RWPE2 (cell line): ENCODE measurements at regions not wholly inside any gene's neighbourhood (a gene's known extent, or its start where the extent isn't known, plus 50 kb on each side); places are given as distances from the start of the nearest gene placed in this dataset.

ENCODE experiments used
- ATAC-seq: fragments of 200-7000 bp; cut with Tn5 transposase; 3 replicates; pipeline ENCODE4 v1.9.1; 2021; ENCODE audit warnings: low read depth
- DNase-seq: peaks from one replicate; pipeline ENCODE4 v3.0.0-alpha.2; 2020; ENCODE audit warnings: low spot score
- H3K27ac ChIP-seq: fragments of 450-650 bp; 2 replicates; pipeline ENCODE4 v1.5.1; 2017; ENCODE audit warnings: mild to moderate bottlenecking; ENCODE audit not compliant: poor library complexity, severe bottlenecking
- H3K27me3 ChIP-seq: fragments of 250-450 bp; sonication (Bioruptor Pico); 2 replicates; pipeline ENCODE4 v1.5.1; 2021; ENCODE audit warnings: mild to moderate bottlenecking, moderate library complexity; ENCODE audit not compliant: insufficient read depth, poor library complexity, severe bottlenecking
- H3K36me3 ChIP-seq: fragments of 250-450 bp; sonication (Bioruptor Pico); 2 replicates; pipeline ENCODE4 v1.5.1; 2020; ENCODE audit warnings: low read depth, mild to moderate bottlenecking, moderate library complexity
- H3K4me1 ChIP-seq: fragments of 250-450 bp; sonication (Bioruptor Pico); 2 replicates; pipeline ENCODE4 v1.5.1; 2021; ENCODE audit warnings: mild to moderate bottlenecking, moderate library complexity; ENCODE audit not compliant: insufficient read depth, poor library complexity, severe bottlenecking
- H3K4me3 ChIP-seq: fragments of 250-450 bp; sonication (Bioruptor Pico); 2 replicates; pipeline ENCODE4 v1.5.1; 2021; ENCODE audit warnings: mild to moderate bottlenecking, moderate library complexity; ENCODE audit not compliant: severe bottlenecking
- H3K9me3 ChIP-seq: fragments of 250-450 bp; sonication (Bioruptor Pico); 2 replicates; pipeline ENCODE4 v1.5.1; 2021; ENCODE audit warnings: mild to moderate bottlenecking, moderate library complexity; ENCODE audit not compliant: severe bottlenecking
- TF ChIP-seq, protein P1 (sequence below): fragments of 450-650 bp; IDR thresholded peaks from one replicate; pipeline ENCODE4 v1.5.1; 2017; ENCODE audit warnings: mild to moderate bottlenecking, moderate library complexity; ENCODE audit not compliant: poor library complexity, severe bottlenecking

DNA sequence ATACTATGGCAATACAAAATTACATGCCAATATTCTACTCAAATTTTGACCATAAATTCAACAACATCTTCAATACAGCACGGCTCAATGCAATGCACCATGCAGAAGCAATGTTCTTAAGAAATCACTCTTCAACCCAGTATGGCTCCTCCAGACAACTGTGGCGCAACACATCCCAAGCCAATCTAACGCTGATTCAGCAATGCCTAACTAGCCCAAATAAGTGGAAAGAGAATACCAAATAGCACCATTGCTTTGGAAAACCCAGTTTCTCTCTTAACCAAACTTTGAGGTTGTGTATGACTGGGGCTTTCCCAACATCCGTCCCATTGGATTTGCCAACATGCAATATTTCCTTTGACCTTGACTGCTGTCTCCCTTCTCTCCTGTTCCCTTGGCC, 211.1 kb upstream of the TBX3 start:
- H3K36me3 ChIP-seq = no peaks in the 10 kb centered on the region
- H3K4me3 ChIP-seq = no peak overlapping the region
- ATAC-seq (no peak), DNase-seq (no peak)
- H3K9me3 ChIP-seq = no peaks in the 10 kb centered on the region
- no peaks in the 10 kb centered on the region for H3K4me1 ChIP-seq
- TF ChIP-seq, protein P1, sequence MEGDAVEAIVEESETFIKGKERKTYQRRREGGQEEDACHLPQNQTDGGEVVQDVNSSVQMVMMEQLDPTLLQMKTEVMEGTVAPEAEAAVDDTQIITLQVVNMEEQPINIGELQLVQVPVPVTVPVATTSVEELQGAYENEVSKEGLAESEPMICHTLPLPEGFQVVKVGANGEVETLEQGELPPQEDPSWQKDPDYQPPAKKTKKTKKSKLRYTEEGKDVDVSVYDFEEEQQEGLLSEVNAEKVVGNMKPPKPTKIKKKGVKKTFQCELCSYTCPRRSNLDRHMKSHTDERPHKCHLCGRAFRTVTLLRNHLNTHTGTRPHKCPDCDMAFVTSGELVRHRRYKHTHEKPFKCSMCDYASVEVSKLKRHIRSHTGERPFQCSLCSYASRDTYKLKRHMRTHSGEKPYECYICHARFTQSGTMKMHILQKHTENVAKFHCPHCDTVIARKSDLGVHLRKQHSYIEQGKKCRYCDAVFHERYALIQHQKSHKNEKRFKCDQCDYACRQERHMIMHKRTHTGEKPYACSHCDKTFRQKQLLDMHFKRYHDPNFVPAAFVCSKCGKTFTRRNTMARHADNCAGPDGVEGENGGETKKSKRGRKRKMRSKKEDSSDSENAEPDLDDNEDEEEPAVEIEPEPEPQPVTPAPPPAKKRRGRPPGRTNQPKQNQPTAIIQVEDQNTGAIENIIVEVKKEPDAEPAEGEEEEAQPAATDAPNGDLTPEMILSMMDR = no peak
- H3K27ac ChIP-seq = no peak overlapping the region
- no peaks in the 10 kb centered on the region for H3K27me3 ChIP-seq

DNA sequence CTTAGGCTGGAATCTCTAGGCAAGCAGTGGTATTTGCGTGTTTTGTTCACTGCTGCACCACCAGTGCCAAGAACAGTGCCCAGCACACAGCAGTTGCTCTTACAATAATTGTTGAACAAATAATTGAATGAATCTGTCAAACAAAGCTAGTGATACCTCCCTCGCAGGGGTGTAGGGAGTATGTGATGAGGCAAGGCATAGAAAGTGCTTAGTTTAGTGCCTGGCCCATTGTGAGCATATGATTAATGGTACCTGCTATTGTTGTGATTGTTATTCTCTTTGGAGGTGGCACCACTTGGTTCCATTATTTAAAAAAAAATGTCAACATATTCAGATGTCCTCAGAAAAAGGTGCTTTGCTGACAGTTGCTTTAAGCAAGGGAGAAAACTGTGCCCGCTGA, 210.1 kb upstream of the TBX3 start:
- no peak overlapping the region for H3K4me3 ChIP-seq
- H3K27ac ChIP-seq = no peak overlapping the region
- DNase-seq (no peak), ATAC-seq (no peak)
- H3K36me3 ChIP-seq = no peaks in the 10 kb centered on the region
- H3K9me3 ChIP-seq = no peaks in the 10 kb centered on the region
- TF ChIP-seq, protein P1 = no peak
- H3K4me1 ChIP-seq = no peaks in the 10 kb centered on the region
- H3K27me3 ChIP-seq = no peaks in the 10 kb centered on the region

DNA sequence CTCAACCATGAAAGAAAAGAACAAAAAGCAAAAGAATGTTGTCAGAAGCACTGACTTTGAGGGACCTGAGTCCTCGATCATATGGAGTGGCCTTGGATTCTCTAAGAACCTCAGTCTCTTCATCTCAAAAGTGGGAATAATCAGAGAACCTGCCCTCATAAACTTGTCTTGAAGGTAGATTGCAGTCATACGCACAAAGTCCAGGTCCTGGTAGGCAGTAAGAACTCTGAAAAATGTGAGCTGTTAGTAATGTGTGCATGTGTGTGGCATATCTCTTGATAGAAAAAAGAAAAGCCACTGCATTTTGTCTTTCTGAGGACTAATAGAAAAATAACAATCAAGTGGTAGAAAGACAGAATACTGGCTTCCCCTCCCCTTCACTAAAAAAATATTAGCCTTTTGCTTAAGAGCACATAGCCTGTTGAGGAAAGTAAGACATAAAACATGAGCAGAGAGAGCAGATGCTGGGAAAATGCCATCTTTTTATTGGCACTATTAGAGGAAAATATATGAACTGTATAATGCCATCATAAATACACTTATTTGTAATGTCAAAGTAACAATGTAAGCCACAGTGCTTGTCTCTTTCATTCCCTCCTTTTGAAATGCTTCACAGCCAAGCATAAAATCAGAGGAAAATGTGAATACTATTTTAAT, 205.1 kb upstream of the TBX3 start:
- H3K9me3 ChIP-seq = no peaks in the 10 kb centered on the region
- DNase-seq = no peak
- H3K36me3 ChIP-seq = no peaks in the 10 kb centered on the region
- TF ChIP-seq, protein P1 = no peak
- H3K4me3 ChIP-seq = no peak overlapping the region
- H3K27ac ChIP-seq = no peak overlapping the region
- H3K27me3 ChIP-seq = no peaks in the 10 kb centered on the region
- ATAC-seq = no peak
- H3K4me1 ChIP-seq = peaks cover 6% of the 10 kb centered on the region

DNA sequence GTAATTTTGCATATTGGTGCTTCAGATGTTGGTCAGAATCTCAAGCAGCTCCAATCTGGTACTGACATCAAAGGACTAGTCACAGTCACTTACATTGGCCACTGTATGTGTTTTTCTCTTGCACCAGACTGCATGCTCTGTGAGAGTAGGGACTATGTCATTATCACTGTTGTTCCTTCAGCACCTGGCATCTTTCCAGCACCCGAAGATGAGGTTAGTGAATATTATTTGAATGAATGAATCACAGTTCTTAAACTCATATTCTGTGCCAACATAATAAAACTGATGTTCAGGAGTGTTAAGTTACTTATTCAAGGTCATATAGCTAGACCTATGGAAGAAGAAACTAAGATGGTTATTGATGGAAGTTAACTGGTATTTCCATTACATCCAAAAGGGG, 204.5 kb upstream of the TBX3 start:
- no peak overlapping the region for H3K27ac ChIP-seq
- no peaks in the 10 kb centered on the region for H3K36me3 ChIP-seq
- ATAC-seq (peak; percentile 58; the same call in 2 of the 3 replicates), DNase-seq (no peak)
- H3K4me3 ChIP-seq = no peak overlapping the region
- no peaks in the 10 kb centered on the region for H3K9me3 ChIP-seq
- H3K4me1 ChIP-seq = peaks cover 6% of the 10 kb centered on the region
- no peaks in the 10 kb centered on the region for H3K27me3 ChIP-seq
- TF ChIP-seq, protein P1 = no peak

DNA sequence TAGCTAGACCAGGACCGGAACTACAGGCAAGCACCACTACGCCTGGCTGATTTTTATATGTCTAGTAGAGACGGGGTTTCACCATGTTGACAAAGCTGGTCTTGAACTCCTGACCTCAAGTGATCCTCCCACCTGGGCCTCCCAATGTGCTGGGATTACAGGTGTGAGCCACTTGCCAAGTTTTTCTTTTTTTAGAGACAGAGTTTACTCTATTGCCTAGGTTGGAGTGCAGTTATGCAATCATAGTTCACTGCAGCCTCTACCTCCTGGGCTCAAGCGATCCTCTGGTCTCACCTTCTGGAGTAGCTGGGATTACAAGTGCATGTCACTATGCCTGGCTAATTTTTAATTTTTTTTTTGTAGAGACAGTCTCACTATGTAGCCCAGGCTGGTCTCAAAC, 201.5 kb upstream of the TBX3 start:
- TF ChIP-seq, protein P1 = no peak

More for the DNA sequence above, 201.5 kb upstream of the TBX3 start:
- Histone ChIP-seq H3K36me3 (no peaks in the 10 kb centered on the region), H3K27me3 (no peaks in the 10 kb centered on the region), H3K4me3 (no peak overlapping the region), H3K4me1 (peaks cover 6% of the 10 kb centered on the region), H3K9me3 (no peaks in the 10 kb centered on the region), H3K27ac (no peak overlapping the region)
- DNase-seq (no peak), ATAC-seq (no peak)
